ENCODE measurements at regions not wholly inside any gene's neighbourhood (a gene's known extent, or its start where the extent isn't known, plus 50 kb on each side); places are given as distances from the start of the nearest gene placed in this dataset.

DNA sequence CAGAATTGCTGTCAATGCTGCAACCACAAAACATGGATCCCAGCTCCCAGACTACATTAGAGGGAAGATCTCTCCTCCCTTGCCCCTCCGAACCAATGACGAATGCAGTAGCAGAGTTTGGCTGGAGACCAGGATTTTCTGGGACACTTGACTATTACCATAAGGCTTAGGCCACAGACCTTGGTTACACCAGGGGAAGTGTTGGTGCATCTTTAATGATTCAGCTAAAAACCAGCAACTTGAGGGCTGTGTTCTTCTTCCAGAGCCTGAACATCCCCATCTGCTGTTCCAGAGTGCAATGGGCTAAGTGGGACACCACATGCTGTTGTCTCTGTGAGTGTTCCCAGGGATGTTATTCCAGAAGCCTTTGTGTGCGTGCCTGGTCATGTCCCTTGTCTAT is 528.2 kb downstream of the LMO7 start:
- TF ChIP-seq, protein P1, sequence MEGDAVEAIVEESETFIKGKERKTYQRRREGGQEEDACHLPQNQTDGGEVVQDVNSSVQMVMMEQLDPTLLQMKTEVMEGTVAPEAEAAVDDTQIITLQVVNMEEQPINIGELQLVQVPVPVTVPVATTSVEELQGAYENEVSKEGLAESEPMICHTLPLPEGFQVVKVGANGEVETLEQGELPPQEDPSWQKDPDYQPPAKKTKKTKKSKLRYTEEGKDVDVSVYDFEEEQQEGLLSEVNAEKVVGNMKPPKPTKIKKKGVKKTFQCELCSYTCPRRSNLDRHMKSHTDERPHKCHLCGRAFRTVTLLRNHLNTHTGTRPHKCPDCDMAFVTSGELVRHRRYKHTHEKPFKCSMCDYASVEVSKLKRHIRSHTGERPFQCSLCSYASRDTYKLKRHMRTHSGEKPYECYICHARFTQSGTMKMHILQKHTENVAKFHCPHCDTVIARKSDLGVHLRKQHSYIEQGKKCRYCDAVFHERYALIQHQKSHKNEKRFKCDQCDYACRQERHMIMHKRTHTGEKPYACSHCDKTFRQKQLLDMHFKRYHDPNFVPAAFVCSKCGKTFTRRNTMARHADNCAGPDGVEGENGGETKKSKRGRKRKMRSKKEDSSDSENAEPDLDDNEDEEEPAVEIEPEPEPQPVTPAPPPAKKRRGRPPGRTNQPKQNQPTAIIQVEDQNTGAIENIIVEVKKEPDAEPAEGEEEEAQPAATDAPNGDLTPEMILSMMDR (IDR thresholded peaks at IDR 0.05) = no peak
- no peak for TF ChIP-seq POLR2A (IDR thresholded peaks at IDR 0.05)

Measured in Peyer's patch (tissue), 4 donors.